ENCODE measurements at regions not wholly inside any gene's neighbourhood (a gene's known extent, or its start where the extent isn't known, plus 50 kb on each side); places are given as distances from the start of the nearest gene placed in this dataset.

DNA sequence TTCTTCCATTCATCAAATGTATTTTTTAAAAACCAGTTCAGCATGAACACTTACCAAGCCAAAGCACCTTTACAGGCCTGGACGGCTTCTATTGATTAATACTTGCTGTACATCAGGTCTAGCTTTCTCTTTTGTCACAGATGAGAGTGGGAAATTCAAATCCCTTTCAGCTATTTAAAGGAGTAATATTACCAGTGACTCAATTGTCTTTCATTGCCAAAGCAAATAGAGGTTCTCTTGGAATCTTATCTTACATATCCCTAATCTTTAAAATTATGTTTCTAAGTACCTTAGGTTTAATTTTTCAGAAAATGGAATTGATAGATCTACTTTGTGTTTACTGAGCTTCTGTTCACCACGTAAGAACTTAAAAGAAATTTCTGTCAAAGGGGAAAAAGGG, 922.9 kb downstream of the NSUN3 start:
- H3K4me3 ChIP-seq (ENCODE audit: low read depth, low read length): no peak overlapping the region
- DNase-seq (ENCODE audit: low read depth): no peak
- TF ChIP-seq MYC (IDR thresholded peaks at IDR 0.05; ENCODE audit: low read depth, low read length) (no peak), POLR2A (IDR thresholded peaks at IDR 0.05; ENCODE audit: extremely low read depth, insufficient read length) (no peak)
- TF ChIP-seq, protein P1, sequence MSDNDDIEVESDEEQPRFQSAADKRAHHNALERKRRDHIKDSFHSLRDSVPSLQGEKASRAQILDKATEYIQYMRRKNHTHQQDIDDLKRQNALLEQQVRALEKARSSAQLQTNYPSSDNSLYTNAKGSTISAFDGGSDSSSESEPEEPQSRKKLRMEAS (IDR thresholded peaks at IDR 0.05; ENCODE audit: low read depth, low read length): no peak
- TF ChIP-seq, protein P2, sequence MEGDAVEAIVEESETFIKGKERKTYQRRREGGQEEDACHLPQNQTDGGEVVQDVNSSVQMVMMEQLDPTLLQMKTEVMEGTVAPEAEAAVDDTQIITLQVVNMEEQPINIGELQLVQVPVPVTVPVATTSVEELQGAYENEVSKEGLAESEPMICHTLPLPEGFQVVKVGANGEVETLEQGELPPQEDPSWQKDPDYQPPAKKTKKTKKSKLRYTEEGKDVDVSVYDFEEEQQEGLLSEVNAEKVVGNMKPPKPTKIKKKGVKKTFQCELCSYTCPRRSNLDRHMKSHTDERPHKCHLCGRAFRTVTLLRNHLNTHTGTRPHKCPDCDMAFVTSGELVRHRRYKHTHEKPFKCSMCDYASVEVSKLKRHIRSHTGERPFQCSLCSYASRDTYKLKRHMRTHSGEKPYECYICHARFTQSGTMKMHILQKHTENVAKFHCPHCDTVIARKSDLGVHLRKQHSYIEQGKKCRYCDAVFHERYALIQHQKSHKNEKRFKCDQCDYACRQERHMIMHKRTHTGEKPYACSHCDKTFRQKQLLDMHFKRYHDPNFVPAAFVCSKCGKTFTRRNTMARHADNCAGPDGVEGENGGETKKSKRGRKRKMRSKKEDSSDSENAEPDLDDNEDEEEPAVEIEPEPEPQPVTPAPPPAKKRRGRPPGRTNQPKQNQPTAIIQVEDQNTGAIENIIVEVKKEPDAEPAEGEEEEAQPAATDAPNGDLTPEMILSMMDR (IDR thresholded peaks at IDR 0.05; ENCODE audit: low read depth, low read length): no peak

DNA sequence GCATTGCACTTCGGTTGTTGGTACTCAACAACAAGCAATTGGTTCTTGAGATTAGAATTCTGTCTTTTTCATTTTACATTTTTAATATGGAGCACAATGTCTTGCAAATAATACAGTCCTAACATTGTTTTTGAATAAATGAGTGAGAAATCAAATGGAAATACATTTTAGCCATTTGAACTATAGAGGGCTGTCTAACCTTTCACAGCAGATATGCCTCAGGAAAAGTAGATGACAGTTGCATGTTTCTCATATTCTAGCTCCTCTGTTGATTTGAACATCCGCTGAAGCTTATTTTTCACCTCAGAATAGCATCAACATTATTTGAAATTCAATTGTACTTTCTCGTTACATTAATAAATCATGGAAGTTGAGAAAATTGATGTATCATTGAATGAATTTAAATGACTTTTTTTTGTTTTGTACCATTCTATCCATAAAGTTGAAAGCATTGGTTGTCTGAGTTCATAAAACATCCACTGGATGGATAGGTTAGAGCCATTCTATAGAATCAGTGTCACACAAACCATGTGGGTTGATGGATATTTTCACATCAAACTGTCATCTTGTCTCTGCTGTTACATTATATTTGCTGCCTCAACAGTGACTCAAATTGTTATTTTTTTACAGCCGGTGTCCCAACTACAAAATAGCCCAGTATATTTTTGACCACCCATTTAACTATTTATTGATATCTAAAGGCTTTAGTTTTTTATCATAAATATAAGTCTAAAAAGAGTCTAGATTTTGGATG, 928.3 kb downstream of the NSUN3 start:
- no peak for DNase-seq (ENCODE audit: low read depth)
- no peak overlapping the region for H3K4me3 ChIP-seq (ENCODE audit: low read depth, low read length)
- TF ChIP-seq, protein P2 (IDR thresholded peaks at IDR 0.05; ENCODE audit: low read depth, low read length): no peak
- no peak for TF ChIP-seq POLR2A (IDR thresholded peaks at IDR 0.05; ENCODE audit: extremely low read depth, insufficient read length)
- TF ChIP-seq MYC (IDR thresholded peaks at IDR 0.05; ENCODE audit: low read depth, low read length): no peak
- TF ChIP-seq, protein P1 (IDR thresholded peaks at IDR 0.05; ENCODE audit: low read depth, low read length): no peak

DNA sequence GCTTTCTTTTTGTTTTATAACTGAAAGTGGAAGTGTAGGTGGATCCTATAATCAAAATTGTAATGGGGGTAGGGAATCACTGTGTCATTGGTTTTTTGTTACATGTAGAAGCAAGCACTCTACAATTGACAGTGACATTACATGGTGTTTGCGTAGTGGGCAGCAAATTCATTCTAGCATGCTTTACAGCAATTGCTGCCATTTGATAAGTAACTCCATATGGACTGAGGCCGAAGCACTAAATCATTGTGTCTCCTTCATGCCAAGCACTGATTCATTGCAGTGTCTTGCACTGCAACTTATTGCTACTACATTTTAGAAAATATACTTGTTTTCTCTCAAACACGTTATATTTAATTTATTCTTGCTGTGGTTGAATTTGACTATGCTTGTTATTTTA, 933.9 kb downstream of the NSUN3 start:
- TF ChIP-seq MYC (IDR thresholded peaks at IDR 0.05; ENCODE audit: low read depth, low read length) (no peak), POLR2A (IDR thresholded peaks at IDR 0.05; ENCODE audit: extremely low read depth, insufficient read length) (no peak)
- TF ChIP-seq, protein P1 (IDR thresholded peaks at IDR 0.05; ENCODE audit: low read depth, low read length): no peak
- TF ChIP-seq, protein P2 (IDR thresholded peaks at IDR 0.05; ENCODE audit: low read depth, low read length): no peak
- DNase-seq (ENCODE audit: low read depth): no peak
- H3K4me3 ChIP-seq (ENCODE audit: low read depth, low read length): no peak overlapping the region

DNA sequence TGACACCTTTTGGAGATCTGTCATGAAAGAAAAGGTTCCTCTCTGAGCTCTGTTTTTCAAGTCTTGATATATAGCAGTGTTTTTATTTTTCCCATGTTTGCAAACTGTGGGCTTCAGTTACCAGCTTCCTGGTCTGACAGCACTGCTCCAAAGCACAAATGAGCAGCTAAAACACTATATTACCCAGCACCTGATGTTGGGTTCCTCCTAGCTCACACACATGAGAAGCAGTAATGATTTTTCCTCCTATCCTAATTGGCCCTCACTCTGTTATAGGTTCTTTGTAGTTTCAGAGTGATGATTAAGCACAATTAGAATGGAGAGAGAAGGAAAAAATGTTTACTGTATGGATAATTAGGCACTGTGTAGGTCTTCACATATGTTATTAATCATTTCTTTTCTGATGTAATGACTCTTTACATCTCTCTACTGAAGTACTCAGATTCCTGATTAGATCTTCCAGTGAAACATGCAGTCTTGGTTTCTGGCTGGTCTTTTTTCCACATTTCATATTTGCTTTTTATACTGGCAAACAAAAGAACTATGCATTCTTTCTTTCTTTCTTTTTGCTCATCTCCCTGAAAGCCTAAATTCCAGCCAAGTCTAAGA, 939.7 kb downstream of the NSUN3 start:
- TF ChIP-seq, protein P2 (IDR thresholded peaks at IDR 0.05; ENCODE audit: low read depth, low read length): no peak
- no peak for TF ChIP-seq MYC (IDR thresholded peaks at IDR 0.05; ENCODE audit: low read depth, low read length)
- TF ChIP-seq POLR2A (IDR thresholded peaks at IDR 0.05; ENCODE audit: extremely low read depth, insufficient read length): no peak
- TF ChIP-seq, protein P1 (IDR thresholded peaks at IDR 0.05; ENCODE audit: low read depth, low read length): no peak

DNA sequence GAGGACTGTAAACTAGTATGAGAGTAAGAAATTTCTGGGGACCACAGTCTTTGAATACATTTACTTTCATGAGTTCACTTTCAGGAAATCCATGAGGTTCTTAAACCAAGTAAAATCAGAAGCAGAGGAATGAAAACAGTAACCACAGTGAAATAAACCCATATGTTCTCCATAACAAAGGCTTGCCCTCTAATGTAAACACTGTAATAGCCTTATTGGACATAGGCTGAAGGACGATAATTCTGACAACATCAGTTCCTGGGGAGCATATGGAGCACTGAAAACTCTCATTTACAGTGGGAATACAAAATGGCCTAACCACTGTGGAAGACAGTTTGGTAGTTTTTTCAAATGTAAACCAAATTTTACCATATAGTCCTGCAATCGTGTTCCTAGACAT, 965.8 kb downstream of the NSUN3 start:
- no peak overlapping the region for H3K4me3 ChIP-seq (ENCODE audit: low read depth, low read length)
- DNase-seq (ENCODE audit: low read depth): no peak
- TF ChIP-seq MYC (IDR thresholded peaks at IDR 0.05; ENCODE audit: low read depth, low read length): no peak
- TF ChIP-seq, protein P2 (IDR thresholded peaks at IDR 0.05; ENCODE audit: low read depth, low read length): no peak
- TF ChIP-seq, protein P1 (IDR thresholded peaks at IDR 0.05; ENCODE audit: low read depth, low read length): no peak
- TF ChIP-seq POLR2A (IDR thresholded peaks at IDR 0.05; ENCODE audit: extremely low read depth, insufficient read length): no peak

More for the DNA sequence above, 939.7 kb downstream of the NSUN3 start:
- no peak for DNase-seq (ENCODE audit: low read depth)
- no peak overlapping the region for H3K4me3 ChIP-seq (ENCODE audit: low read depth, low read length)
